Liver (tissue), 3 donors: ENCODE measurements at regions not wholly inside any gene's neighbourhood (a gene's known extent, or its start where the extent isn't known, plus 50 kb on each side); places are given as distances from the start of the nearest gene placed in this dataset.

Source experiments
- CTCF ChIP-seq: fragments of 150-350 bp; IDR thresholded peaks from 2 replicates; pipeline ENCODE4 v1.5.1; 2017; ENCODE audit warnings: improper control_type of control experiment, low read depth, low read length; ENCODE audit not compliant: missing input control
- FOXA1 ChIP-seq: IDR thresholded peaks from 2 replicates; pipeline ENCODE4 v1.6.1; 2016; ENCODE audit warnings: antibody characterized with exemption
- GABPA ChIP-seq, 2 donors: IDR thresholded peaks in 1 of 2; conservative IDR thresholded peaks in 1 of 2; 2 replicates each; pipeline ENCODE4 v1.6.1; 2016; ENCODE audit warnings: antibody characterized with exemption in 2 of 2, mild to moderate bottlenecking in 1 of 2, moderate library complexity in 1 of 2
- HNF4A ChIP-seq, 2 donors: conservative IDR thresholded peaks; 2 replicates each; pipeline ENCODE4 v1.6.1; 2016; ENCODE audit warnings: antibody characterized with exemption in 2 of 2, mild to moderate bottlenecking in 2 of 2
- JUND ChIP-seq, 2 donors: IDR thresholded peaks; 2 replicates each; pipeline ENCODE4 v1.6.1; 2016; ENCODE audit warnings: antibody characterized with exemption in 2 of 2
- RAD21 ChIP-seq, 2 donors: IDR thresholded peaks; 2 replicates each; pipeline ENCODE4 v1.6.1; 2016; ENCODE audit warnings: antibody characterized with exemption in 2 of 2, mild to moderate bottlenecking in 2 of 2
- SP1 ChIP-seq: IDR thresholded peaks from 2 replicates; pipeline ENCODE4 v1.6.1; 2018; ENCODE audit warnings: antibody characterized with exemption, mild to moderate bottlenecking
- YY1 ChIP-seq: IDR thresholded peaks from 2 replicates; pipeline ENCODE4 v1.6.1; 2016; ENCODE audit warnings: antibody characterized with exemption, mild to moderate bottlenecking
- TF ChIP-seq, protein P1 (sequence below): IDR thresholded peaks from 2 replicates; pipeline ENCODE4 v1.6.1; 2016; ENCODE audit warnings: antibody characterized with exemption, mild to moderate bottlenecking
- donor health status: healthy.
- donor health status: healthy.

GRCh38 chr6:115691433-115691832 is 369.3 kb downstream of the FRK start:
- TF ChIP-seq CTCF (no peak), RAD21 (IDR thresholded peaks at IDR 0.05) (no peak), HNF4A (conservative IDR thresholded peaks at IDR 0.05) (no peak), YY1 (no peak), SP1 (no peak), GABPA (IDR thresholded peaks at IDR 0.05 in 1 of 2, conservative IDR thresholded peaks at IDR 0.05 in 1 of 2) (no peak), FOXA1 (no peak), JUND (IDR thresholded peaks at IDR 0.05) (no peak)
- TF ChIP-seq, protein P1, sequence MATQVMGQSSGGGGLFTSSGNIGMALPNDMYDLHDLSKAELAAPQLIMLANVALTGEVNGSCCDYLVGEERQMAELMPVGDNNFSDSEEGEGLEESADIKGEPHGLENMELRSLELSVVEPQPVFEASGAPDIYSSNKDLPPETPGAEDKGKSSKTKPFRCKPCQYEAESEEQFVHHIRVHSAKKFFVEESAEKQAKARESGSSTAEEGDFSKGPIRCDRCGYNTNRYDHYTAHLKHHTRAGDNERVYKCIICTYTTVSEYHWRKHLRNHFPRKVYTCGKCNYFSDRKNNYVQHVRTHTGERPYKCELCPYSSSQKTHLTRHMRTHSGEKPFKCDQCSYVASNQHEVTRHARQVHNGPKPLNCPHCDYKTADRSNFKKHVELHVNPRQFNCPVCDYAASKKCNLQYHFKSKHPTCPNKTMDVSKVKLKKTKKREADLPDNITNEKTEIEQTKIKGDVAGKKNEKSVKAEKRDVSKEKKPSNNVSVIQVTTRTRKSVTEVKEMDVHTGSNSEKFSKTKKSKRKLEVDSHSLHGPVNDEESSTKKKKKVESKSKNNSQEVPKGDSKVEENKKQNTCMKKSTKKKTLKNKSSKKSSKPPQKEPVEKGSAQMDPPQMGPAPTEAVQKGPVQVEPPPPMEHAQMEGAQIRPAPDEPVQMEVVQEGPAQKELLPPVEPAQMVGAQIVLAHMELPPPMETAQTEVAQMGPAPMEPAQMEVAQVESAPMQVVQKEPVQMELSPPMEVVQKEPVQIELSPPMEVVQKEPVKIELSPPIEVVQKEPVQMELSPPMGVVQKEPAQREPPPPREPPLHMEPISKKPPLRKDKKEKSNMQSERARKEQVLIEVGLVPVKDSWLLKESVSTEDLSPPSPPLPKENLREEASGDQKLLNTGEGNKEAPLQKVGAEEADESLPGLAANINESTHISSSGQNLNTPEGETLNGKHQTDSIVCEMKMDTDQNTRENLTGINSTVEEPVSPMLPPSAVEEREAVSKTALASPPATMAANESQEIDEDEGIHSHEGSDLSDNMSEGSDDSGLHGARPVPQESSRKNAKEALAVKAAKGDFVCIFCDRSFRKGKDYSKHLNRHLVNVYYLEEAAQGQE: no peak
